ENCODE measurements at regions not wholly inside any gene's neighbourhood (a gene's known extent, or its start where the extent isn't known, plus 50 kb on each side); places are given as distances from the start of the nearest gene placed in this dataset.

DNA sequence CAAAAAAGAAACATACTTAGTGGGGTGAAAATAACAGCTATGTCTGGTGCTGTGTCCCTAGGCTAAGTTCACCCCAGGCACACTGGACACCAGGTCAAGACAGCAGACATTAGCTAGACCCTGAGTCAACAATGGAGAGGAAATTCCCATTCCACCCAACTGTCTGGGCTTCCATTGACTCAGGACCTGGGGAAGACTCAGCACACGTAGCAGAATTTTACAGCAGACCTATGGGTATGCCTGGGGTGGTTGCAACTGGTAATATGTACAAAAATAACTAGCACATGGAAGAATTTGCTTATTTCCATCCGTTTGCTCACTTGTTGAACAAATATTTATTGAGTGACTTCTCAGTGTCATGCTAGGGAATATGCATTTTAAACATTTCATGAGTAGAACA lies 117.0 kb downstream of the GAS1 start:
- DNase-seq (ENCODE audit: low spot score), result no peak

DNA sequence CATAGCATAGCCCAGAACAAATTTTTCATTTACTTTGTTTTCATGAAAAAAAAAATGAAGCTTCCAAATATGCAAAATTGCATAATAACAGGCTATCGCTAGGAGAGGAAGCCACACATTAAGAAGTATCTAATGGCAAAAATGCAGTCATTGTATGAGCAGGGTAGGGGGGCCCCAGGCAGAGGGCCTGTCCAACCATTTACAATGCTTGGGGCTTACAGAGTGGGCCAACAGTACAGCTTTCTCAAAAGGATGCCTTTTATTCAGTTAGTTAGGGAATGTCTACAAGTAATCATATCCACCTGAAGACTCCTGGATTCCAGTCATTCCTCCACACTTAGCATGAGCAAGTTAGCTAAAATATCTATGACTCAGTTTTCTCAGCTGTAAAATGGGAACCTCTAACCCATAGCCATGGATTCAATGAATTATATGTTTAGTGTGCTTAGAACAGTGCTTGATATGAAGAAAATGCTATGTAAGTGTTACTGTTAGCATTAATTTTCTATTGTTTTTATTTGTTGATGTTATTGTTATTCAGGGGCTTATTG lies 117.7 kb downstream of the GAS1 start:
- DNase-seq (ENCODE audit: low spot score), result no peak

DNA sequence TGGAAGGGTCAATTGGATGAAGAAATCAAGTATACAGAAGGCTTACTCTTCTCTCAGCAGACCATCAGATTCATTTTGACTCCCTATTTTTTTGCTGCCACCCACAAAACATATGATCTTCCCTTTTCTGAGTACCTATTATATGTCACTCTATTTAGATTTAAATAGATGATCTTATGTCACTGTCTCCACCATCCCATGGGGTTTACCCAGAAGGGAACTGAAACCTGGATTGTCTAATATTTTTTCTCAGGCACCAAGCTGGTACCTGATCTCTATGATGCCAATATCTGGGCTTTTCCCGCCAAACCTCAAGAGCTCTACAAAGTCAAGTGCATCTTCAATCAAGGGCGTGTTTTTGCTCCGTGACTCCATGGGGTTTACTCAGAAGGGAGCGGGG lies 118.7 kb downstream of the GAS1 start:
- no peak for DNase-seq (ENCODE audit: low spot score)

DNA sequence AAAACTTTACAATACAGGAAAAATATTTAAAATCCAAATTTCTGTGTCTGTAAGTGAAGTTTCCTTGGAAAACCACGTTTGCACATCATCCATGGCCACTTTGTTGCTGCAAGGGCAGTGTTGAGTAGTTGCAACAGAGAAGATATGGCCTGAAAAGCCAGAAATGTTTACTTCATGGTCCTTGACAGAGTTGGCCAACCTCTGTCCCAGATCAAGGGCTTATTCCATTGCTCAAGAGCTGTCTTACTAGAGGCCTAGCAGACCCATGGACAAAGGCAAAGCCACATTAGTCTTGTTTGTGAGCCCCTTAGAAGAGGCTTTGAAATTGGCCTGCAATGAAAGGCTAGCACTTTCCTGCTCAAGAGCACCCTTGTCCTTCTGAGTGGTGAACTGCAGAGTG lies 119.4 kb downstream of the GAS1 start:
- no peak for DNase-seq (ENCODE audit: low spot score)

DNA sequence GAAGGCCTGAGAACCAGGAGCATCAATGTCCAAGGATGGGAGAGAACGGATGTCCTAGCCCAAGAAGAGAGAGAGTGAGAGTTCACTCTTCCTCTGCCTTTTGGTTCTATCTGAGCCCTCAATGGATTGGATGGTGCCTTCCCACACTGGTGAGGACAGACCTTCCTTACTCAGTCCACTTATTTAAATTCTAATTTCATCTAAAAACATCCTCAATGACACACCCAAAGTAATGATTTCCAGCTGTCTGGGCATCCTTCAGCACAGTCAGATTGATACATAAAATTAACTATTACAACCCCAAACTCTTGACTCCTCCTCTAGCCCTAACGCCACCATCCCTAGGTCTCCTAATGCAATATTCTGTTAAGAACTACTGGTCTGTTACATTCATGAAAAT lies 122.0 kb downstream of the GAS1 start:
- DNase-seq (ENCODE audit: low spot score), result no peak

DNA sequence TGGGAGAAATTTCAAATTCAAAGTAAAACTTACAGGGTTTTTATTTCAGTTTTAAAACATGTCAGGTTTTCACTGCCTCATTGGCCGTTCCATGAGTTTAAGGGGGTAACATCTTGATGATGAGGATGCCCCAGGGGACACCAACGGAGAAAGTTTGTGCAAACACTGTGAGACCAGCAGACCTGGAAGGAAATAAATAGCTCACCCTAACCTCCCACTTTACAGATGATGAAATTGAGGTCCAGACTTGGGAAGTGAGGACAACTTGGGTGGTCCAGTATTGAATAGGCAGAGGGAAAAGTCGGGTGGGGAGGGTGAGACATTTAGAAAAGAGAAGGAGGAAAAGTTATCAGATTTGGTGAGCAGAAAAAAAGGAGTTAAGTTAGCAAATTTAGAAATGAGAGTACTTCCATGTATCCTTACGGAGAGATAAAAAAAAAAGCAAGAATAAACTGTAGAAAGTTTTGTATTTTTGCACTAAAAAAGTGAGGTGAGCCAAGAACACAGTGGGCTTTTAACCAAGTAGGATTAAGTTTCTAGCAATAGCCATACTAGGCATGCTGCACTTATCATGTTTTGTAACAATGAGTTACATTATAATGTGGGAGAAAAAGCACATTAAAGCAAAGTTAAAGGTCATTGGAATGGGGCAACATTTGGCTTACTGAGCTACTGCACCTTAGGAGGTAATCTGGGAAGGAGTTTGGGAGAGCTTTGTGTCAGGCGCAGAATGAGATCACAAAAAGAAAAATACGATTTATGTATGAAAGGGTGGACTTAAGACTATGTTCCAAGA lies 125.1 kb downstream of the GAS1 start:
- DNase-seq (ENCODE audit: low spot score), result no peak

DNA sequence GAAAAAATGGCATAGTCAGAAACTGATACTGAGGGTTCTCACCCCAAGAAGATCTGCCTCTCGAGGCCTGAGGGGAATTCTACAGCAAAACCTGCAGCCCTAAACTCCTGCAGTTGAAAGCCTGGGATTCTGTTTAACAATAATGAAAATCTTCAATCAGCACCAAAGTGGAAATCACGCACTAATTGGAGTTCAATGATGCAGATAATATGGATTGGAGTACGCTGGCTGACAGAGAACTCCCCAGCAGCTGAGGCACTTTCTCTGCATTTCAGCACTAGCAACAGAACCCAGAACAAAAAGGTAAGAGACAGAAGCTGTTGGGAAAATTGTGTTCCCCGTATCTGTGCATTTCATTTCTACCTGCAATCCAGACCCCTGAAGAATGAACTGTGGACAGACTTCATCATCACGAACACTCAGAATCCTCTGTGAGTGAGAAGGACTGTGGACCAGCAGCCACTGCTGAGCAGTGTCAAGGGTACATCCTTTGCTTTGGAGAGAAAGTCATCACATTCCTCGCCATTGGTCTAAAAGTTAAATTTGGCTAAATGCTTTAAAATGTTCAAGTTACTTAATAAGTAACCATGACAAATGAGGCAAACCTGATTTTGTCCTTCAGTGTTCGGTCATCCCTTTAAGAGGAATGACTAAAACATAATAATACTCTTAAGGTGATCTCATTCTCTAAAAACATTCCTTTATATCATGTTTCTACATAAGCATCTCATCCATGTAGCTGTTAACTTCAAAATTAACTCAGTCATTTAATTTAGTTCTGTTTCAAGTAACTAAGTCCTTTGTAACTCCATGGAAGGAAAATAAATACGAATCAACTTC lies 126.1 kb downstream of the GAS1 start:
- no peak for DNase-seq (ENCODE audit: low spot score)

DNA sequence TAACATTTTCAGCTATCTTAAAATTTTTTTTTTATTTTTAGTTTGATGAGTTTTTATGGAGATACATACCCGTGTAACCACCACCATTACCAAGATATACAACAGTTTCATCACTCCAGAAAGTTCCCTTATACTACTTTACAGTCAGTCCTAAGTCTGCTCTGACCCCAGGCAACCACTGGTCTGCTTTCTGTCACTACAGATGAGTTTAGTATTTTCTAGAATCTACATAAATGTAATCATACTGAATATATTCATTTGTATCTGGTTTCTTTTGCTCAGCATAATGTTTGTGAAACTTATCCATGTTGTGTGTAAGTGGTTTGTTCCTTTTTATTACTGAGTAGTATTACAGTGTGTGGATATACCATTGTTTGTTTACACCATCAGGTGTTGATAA lies 127.8 kb downstream of the GAS1 start:
- no peak for DNase-seq (ENCODE audit: low spot score)

DNA sequence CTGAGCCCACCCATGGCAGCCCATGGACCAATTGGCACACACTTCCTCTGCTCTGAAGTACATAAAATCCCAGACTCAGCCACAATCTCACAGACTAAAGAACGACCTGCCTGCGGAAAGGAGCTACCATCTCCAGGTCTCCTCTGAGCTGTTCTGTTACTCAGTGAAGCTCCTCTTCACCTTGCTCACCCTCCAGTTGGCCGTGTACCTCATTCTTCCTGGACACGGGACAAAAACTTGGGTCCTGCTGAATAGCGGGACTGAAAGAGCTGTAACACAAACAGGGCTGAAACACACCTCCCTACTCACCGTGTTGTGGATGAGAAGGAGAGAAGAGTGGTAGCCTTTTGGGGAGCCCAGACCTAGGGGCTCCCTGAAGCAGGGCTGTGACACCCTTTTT lies 128.7 kb downstream of the GAS1 start:
- no peak for DNase-seq (ENCODE audit: low spot score)

DNA sequence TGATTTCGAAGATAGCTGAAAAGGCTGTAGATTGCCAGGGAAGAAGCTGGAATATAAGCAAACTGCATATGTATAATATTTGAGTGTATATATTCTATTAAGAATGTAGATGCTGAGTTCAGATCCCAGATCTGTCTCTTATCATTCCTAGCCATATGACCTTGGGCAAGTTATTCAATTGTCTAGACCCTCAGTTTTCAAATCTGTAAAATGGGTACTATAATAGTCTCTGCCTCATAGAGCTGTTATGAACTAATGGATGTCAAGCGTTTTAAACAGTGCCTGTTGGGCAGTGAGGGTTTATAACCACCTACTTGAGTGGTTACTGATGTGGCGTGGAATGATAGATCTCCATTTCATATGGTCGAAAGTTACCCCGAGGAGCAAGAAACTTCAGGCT lies 130.4 kb downstream of the GAS1 start:
- no peak for DNase-seq (ENCODE audit: low spot score)

DNA sequence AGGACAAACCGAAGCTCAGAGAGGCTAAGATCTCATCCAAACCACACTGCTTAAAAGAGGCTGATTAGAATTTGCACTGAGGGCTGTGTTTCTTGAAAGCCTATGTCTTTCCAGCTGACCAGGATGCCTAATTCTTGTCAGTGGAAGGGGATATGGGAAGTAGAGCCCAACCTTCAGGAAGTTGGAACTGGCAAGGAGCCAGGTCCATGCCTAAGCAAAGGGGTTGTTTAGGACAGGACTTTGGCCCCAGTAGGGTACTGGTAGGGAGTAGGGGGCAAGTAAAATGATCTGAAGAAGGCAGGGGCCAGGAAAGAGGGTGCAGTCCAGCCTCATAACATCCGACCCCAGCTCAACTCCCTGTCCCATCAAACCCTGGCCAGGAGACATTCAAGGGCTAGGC lies 130.9 kb downstream of the GAS1 start:
- DNase-seq (ENCODE audit: low spot score), result no peak

DNA sequence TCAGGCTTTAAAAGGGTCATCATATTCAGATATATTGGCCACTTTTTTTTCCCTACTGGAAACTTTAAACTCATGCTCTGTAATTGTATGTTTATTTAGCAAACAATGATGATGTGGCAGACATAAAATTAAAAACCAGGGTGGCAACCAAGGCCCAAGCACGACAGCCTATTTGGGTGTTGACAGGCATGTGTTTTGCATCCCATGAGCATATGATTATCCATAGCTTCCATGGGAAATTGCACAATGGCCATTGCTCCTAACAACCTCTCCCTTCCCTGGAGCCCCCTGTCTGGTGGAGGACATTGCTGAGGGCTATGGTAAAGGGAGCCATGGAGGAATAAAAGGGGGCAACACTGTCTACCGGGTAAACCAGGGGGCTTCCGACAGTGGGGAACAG lies 134.7 kb downstream of the GAS1 start:
- no peak for DNase-seq (ENCODE audit: low spot score)

DNA sequence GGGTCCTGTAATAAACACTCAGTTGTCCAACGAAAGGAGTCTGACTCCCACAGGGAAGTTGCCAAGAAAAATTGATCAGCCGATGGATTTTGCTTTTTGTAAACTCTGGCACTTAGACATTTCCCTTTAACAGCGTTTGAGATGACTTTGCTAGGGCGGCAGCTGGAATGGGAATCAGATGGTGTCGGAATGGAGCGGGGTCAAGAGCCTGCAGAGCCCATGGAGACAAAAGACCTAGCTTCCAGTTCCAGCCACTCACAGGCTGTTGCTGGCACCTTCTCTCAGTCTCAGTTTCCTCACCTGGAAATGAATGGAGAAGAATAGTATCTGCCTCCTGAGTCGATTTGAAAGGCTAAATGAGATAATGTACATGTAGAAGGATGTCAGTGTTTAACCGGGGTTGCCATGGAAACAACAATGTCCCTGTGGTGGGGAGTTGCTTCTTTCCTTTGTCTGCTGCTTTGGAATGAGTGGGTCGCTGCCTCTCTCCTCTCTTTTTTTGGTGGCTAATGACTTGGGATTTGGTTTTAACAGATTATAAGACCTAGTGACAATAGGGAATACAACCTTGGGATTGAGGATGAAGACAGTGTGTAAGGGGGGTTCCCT lies 137.4 kb downstream of the GAS1 start:
- no peak for DNase-seq (ENCODE audit: low spot score)

DNA sequence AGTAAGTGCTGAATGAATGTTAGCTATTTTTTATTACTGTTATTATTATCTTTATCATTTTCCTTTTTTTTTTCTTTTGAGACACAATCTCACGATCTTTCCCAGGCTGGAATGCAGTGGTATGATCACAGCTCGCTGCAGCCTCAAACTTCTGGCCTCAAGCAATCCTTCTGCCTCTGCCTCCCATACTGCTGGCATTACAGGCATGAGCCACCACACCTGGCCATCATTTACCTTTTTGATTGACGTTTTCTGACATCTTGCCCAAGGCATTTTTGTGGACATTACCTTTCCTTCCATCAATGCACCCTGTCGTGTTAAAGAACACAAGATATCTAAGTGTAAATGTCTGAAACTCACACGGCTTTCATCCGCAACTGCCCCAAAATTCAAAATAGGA lies 138.2 kb downstream of the GAS1 start:
- DNase-seq (ENCODE audit: low spot score), result no peak

DNA sequence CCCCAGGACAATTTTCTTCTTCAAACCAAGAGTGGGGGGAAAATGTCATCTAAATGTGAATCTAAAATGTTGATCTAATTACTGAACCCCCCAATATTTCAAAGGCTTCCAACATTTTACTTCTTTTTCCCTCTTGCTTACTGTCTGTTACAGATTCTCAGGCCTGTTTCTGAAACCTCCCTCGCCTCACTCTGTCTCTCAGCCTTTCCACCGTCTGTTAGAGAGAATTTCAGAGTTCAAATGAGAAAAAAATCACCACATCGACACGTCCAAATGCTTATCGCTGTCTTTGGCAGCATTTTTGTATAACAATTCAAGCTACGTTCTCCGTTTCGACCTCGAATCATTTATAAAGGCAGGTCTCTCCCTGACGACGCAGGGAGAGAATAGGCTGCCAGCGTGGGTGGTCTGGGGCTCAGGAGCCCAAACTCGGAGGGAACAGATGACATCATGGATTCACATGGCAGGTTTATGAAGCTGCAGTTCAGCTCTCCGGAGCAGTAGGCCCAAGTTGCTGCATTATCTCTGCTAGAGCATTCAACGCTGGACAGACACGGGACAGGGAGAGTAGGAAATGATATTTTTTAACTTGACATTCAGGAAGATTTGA lies 139.8 kb downstream of the GAS1 start:
- DNase-seq (ENCODE audit: low spot score), result no peak

DNA sequence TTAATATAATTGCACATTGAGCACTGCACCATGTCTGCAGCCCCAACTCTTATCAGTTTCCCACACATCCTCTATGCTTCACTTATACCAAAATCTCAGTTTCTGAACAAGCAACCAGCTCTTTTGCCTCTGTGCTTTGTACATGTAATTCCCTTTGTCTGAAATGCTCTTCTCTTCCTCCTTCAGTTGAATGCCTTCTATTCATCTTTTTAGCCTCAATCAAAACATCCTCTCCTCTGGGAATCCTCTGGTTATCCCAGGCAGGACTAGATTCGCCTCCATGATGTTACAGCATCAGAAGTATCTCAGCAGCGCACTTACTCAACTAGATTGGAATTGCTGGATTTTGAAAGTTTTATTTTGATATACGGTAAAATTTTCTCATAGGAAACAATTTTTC lies 143.3 kb downstream of the GAS1 start:
- no peak for DNase-seq (ENCODE audit: low spot score)

DNA sequence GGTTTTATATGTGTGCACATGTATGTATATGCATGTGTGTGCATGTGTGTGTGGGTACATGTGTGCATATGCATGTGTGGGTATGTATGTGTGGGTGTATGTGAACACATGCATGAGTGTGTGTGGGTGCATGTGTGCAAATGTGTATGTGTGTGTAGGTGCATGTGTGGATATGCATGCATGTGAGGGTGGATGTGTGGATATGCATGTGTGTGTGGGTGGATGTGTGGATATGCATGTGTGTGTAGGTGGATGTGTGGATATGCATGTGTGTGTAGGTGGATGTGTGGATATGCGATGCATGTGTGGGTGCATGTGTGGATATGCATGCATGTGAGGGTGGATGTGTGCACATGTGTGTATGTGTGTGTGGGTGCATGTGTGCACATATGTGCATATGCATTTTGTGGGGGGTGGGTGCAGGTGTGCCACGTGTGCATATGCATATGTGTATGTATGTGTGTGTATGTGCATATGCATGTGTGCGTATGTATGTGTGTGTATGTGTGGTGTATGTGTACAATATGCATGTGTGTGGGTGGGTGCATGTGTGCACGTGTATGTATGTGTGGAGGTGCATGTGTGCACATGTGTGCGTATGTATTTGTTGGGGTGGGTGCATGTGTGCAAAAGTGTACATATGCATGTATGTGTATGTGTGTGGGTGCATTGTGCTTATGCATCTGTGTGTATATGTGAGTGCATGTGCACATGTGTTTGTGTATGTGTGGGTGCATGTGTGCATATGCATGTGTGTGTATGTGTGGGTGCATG lies 144.2 kb downstream of the GAS1 start:
- DNase-seq (ENCODE audit: low spot score), result no peak

DNA sequence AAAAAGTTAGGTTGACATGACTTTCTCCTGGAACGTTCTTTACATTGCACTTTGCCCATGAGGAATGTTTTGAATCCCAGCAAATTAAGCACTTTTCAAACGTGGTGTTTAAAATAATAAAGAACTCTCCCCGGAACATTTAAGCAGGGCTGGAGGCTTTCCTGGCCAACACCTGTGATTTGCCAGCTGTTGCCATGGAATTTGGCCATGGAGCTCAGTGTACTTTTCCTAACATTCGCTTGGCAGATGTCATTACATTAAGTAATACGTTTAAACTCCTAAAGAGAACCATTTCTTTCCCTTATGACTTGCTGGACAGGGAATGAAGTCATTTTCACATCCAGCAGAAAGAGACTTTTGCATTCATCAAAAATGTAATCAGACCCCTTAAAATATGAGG lies 146.1 kb downstream of the GAS1 start:
- no peak for DNase-seq (ENCODE audit: low spot score)

DNA sequence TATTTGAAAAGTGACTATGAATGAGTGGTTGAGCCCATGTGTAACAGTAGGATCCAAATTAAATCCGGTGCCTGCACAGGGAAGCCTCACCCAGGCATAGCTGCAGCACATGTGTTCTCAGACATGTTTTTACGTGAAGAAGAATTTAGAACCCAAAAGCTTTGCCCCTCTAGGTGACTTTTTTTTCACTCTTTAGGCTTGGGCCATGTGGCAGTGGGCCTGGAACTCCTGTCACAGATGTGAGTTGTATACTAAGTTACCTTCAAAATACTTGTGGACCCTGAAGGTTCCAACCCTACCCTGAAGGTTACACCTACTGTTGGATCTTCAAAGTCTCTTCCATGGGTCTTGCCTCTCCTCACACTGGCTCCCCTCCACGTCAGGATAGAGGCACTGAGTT lies 146.6 kb downstream of the GAS1 start:
- DNase-seq (ENCODE audit: low spot score), result no peak

DNA sequence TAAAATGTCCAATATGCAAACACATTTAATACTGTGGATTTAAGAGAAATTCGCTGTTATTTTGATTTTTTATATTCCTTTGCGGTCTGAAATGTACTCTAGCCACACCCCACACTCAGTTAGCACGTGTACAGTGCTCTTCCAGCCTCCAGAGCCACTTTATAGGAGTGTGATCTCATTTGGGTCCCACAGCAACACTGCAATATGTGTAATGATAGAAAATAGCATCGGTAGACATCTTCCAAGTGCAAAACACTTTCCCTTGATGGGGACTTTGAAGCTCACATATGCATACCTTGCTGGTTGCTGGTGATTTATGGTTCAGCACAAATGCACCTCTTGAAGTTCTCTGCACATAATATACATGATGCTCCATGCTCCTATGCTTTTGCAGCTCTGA lies 148.3 kb downstream of the GAS1 start:
- no peak for DNase-seq (ENCODE audit: low spot score)

DNA sequence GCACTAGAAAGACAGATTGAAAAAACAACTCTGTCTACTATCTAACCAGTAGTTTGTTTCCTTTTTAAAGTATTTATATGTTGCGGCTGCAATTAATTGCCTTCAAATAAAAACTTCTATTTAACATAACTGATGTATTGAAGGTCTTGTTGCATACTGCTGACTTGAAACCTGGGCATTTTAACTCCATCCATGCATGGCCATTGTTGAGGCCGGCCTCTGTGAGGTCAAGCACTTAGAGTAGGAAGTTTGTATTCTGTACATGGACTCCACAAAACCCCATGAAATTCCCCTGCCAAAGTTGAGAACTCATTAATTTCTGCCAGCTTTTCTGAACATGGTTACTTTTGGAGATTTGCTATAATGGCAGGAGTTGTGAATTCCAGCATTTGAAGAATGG lies 150.6 kb downstream of the GAS1 start:
- DNase-seq (ENCODE audit: low spot score), result no peak

Measured in CD4-positive, alpha-beta T cell treated with Interleukin-6 at 100 ng/mL for 8 hours (primary cell).